Body of pancreas (tissue), 4 donors: ENCODE measurements at regions not wholly inside any gene's neighbourhood (a gene's known extent, or its start where the extent isn't known, plus 50 kb on each side); places are given as distances from the start of the nearest gene placed in this dataset.

Experiments
- ATAC-seq: fragments of 150-250 bp; one replicate; pipeline ENCODE4 v1.9.1; 2016
- DNase-seq, 4 donors: peaks; one replicate each; pipeline ENCODE4 v3.0.0-alpha.2; 2019
- H3K27ac ChIP-seq, 4 donors: fragments of 200-600 bp; sonication (generic); 1 replicate in 3 of 4; 2 replicates in 1 of 4; pipeline versions ENCODE4 v1.5.1 to v1.6.1; 2016 to 2019; ENCODE audit warnings: mild to moderate bottlenecking in 1 of 4, mixed read lengths in 1 of 4, moderate library complexity in 1 of 4
- H3K27me3 ChIP-seq, 2 donors: fragments of 200-600 bp; sonication (generic); one replicate each; pipeline ENCODE4 v1.6.0; 2016; ENCODE audit warnings: mild to moderate bottlenecking in 1 of 2
- H3K36me3 ChIP-seq, 2 donors: fragments of 200-600 bp; sonication (generic); replicated peaks in 1 of 2; 2 replicates each; pipeline ENCODE4 v1.5.1; 2016; ENCODE audit warnings: low read depth in 2 of 2; ENCODE audit not compliant: insufficient read depth in 1 of 2
- H3K4me1 ChIP-seq: fragments of 200-600 bp; sonication (generic); one replicate; pipeline ENCODE4 v1.6.0; 2016
- H3K4me3 ChIP-seq, 2 donors: fragments of 200-600 bp; sonication (generic); 1 replicate in 1 of 2; 2 replicates in 1 of 2; pipeline ENCODE4 v1.5.1; 2016 to 2019
- H3K9me3 ChIP-seq, 3 donors: fragments of 200-600 bp; sonication (generic); 1 replicate in 2 of 3; 2 replicates in 1 of 3; pipeline ENCODE4 v1.5.1; 2016
- CTCF ChIP-seq, 7 experiments: fragments of 450-650 bp in 4 of 7; fragments of 200-600 bp in 3 of 7; sonication (generic) in 3 of 7; IDR thresholded peaks; one replicate each; pipeline ENCODE4 v1.5.1; 2016 to 2019; ENCODE audit warnings: antibody characterized with exemption in 7 of 7
- POLR2A ChIP-seq, 3 donors: fragments of 450-650 bp; IDR thresholded peaks; one replicate each; pipeline ENCODE4 v1.6.1; 2016; ENCODE audit warnings: antibody characterized with exemption in 3 of 3, mild to moderate bottlenecking in 2 of 3
- WGBS, 2 donors: methylation state at CpG; one replicate each; pipeline ENCODE4 v1.1.5; 2017; 5-methylcytosine and 5-hydroxymethylcytosine counted together
- intact Hi-C: fragments of 100-400 bp; cut with DNase I; formaldehyde crosslinking; loops from one replicate; pipeline ENCODE4 v1.15.1; 2023

- peak overlapping the region; percentile 61 to 85 (median 80) for H3K27ac ChIP-seq
- H3K4me1 ChIP-seq, result peaks cover 46% of the 10 kb centered on the region
- no peaks in the 10 kb centered on the region for H3K27me3 ChIP-seq
- intact Hi-C loops, result no loop called here
- no peak for TF ChIP-seq CTCF (IDR thresholded peaks at IDR 0.05)
- no peak for TF ChIP-seq POLR2A (IDR thresholded peaks at IDR 0.05)
- DNase-seq (no peak), ATAC-seq (no peak)
- H3K9me3 ChIP-seq, result no peaks in the 10 kb centered on the region
- H3K4me3 ChIP-seq, result no peak overlapping the region
- 49 to 78% methylated on average over 5 to 6 of the region's 6 CpGs for WGBS, 2 donors
- no peaks in the 10 kb centered on the region for H3K36me3 ChIP-seq
Observed at GRCh38 chr20:50242548-50242862, 51.9 kb downstream of the CEBPB start.

- DNase-seq (peak; percentile 66 to 81 (median 79)), ATAC-seq (peak; percentile 79)
- intact Hi-C loops, result no loop called here
- H3K36me3 ChIP-seq, result no peaks in the 10 kb centered on the region
- H3K9me3 ChIP-seq, result no peaks in the 10 kb centered on the region
- H3K4me3 ChIP-seq, result no peak overlapping the region
- H3K27ac ChIP-seq, result peak overlapping the region; percentile 61 to 85 (median 80)
- no peaks in the 10 kb centered on the region for H3K27me3 ChIP-seq
- TF ChIP-seq POLR2A (IDR thresholded peaks at IDR 0.05) (no peak), CTCF (IDR thresholded peaks at IDR 0.05) (no peak)
- peaks cover 50% of the 10 kb centered on the region for H3K4me1 ChIP-seq
- 32 to 68% methylated on average over 10 to 27 of the region's 27 CpGs for WGBS, 2 donors
Observed at GRCh38 chr20:50242863-50243609, 52.4 kb downstream of the CEBPB start.

GRCh38 chr20:50243610-50244351, 53.2 kb downstream of the CEBPB start:
- no peaks in the 10 kb centered on the region for H3K27me3 ChIP-seq
- peak overlapping the region; percentile 56 to 85 (median 80) for H3K27ac ChIP-seq
- peaks cover 50% of the 10 kb centered on the region for H3K4me1 ChIP-seq
- TF ChIP-seq CTCF (IDR thresholded peaks at IDR 0.05) (no peak), POLR2A (IDR thresholded peaks at IDR 0.05) (no peak)
- no peak overlapping the region for H3K4me3 ChIP-seq
- WGBS, 2 donors, result 66 to 77% methylated on average over 9 to 15 of the region's 15 CpGs
- no peaks in the 10 kb centered on the region for H3K36me3 ChIP-seq
- intact Hi-C loops, result no loop called here
- H3K9me3 ChIP-seq, result no peaks in the 10 kb centered on the region
- DNase-seq, result no peak
- ATAC-seq, result no peak

- H3K9me3 ChIP-seq, result no peaks in the 10 kb centered on the region
- peaks cover 53% of the 10 kb centered on the region for H3K4me1 ChIP-seq
- ATAC-seq (peak; percentile 23), DNase-seq (peak; percentile 34 to 78 (median 58))
- peak overlapping the region; percentile 56 to 85 (median 80) for H3K27ac ChIP-seq
- H3K27me3 ChIP-seq, result no peaks in the 10 kb centered on the region
- WGBS, 2 donors, result 34 to 100% methylated on average over 1 to 9 of the region's 9 CpGs
- no peak overlapping the region for H3K4me3 ChIP-seq
- TF ChIP-seq CTCF (IDR thresholded peaks at IDR 0.05) (no peak), POLR2A (IDR thresholded peaks at IDR 0.05) (no peak)
- H3K36me3 ChIP-seq, result no peaks in the 10 kb centered on the region
- intact Hi-C loops, result no loop called here
Observed at GRCh38 chr20:50244352-50245149, 53.9 kb downstream of the CEBPB start.
